Suppressor macrophage (primary cell): ENCODE measurements at regions not wholly inside any gene's neighbourhood (a gene's known extent, or its start where the extent isn't known, plus 50 kb on each side); places are given as distances from the start of the nearest gene placed in this dataset.
"Not testable (repeated sequence)": the region's sequence is repeated elsewhere in the genome, so short reads cannot be mapped to it uniquely, and the experiment has no call there.

Experiments
- DNase-seq, 4 experiments: peaks; one replicate each; pipeline ENCODE4 v3.0.0-alpha.2; 2020 to 2022

DNA sequence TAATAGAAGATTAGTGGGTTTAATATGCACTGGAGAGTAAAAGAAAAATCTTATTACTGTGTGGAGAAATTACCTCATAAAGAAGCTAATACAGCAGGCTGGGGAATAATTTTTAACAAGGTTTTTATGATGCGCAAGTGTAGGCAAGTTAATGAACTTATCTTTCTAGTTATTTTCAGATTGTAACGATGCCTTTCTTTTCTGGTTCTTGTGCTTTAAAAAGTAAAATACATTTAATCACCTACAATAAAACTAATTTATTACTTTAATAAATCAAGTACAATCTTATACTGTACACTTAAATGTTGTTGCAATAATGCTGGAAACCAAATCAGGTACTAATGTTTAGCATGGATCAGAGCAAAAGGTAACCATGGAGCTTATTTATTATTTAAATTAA, 266.6 kb downstream of the ZIC1 start:
- no peak for DNase-seq

DNA sequence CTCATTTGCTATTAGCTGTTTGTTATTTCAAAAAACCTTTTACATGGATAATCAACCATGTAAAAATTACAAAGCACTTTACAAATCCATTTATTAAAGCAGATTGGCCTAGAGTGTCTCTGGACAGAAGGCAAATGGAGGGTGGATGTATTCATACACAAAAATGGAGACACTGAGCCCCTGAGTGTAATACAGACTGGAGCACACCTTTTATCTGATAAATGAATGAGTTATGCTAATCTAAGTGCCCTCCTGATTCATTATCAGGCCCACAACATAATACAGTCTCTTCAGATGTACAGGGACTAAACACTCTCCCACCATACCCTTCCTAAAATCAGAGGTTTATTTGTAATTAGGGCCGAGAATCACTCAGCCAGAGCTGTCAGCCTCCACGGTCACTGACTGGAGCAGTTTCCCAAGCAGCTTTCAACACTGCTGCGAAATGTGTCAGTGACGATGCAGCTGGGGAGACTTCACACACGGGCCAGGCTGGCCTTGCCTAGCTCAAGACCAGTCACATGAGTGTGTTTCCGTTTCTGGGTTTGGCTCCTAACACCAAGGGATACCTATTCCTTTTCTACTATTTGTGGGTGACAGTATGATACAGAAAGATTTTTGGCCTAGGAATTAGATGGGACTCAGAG, 271.8 kb downstream of the ZIC1 start:
- DNase-seq: no peak

DNA sequence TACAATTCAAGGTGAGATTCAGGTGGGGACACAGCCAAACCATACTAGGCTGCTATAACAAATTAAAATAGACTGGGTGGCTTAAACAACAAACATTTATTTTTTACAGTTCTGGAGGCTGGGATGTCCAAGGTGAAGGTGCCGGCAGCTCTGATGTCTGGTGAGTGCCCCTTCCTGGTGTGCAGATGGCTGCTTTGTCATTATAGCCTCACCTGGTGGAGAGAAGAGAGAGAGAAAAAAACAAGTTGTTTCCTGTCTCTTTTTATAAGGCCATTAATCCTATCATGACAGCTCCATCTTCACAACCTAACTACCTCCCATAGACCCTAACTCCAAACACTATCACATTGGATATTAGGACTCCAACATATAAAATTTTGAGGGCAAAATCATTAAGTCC, 279.7 kb downstream of the ZIC1 start:
- DNase-seq: no peak

GRCh38 chr3:147699175-147699838, 290.1 kb downstream of the ZIC1 start:
- peak; percentile 9 to 80 (median 18) for DNase-seq

DNA sequence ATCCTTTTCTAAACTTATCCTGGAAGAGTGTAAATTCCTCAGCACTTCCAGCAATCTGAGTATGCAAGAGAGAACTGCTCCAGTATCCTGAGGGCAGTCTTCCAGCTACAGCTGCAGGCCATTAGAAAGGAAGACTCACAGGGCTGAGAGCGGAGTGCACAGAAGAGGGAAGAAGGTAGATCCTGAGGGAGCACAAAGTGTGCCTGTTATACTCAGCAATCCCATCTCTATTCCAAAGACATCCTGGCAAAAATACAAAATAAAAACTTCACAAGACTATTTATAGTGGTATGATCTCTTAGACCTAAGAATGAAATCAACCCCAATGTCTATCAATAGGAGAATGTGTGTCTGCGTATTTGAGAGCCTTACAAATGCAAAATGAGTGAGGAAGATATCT, 292.0 kb downstream of the ZIC1 start:
- no peak for DNase-seq

DNA sequence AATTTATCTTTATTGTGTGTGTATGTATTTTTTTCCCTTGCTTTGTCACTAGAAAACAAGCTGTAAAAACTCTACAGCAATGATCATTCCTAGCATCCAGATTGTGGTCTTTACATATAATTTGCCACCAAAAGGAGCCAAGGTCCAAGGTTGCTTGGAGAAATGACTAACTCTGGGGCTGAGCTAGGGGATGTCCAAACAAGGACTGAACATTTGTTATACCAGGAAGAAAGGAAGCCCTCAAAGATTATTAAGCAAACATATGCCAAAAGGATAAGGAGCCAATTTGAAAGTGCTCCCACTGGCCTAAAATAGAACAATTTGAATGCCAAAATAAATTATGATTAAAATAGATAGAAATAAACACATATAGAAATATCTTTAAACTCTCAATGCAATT, 293.3 kb downstream of the ZIC1 start:
- no peak for DNase-seq

GRCh38 chr3:147705651-147706051, 296.5 kb downstream of the ZIC1 start:
- peak in 3 of 4 experiments; percentile 27 to 46 (median 35) for DNase-seq

GRCh38 chr3:147710753-147711152, 301.6 kb downstream of the ZIC1 start:
- DNase-seq: not testable (repeated sequence)

DNA sequence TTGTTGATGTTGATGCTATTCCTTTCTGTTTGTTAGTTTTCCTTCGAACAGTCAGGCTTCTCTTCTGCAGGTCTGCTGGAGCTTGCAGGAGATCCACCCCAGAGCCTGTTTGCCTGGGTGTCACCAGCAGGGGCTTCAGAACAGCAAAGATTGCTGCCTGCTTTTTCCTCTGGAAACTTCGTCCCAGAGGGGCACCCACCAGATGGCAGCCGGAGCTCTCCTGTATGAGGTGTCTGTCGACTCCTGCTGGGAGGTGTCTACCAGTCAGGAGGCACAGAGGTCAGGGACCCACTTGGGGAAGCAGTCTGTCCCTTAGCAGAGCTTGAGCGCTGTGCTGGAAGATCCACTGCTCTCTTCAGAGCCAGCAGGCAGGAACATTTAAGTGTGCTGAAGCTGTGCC, 303.2 kb downstream of the ZIC1 start:
- DNase-seq: no peak

GRCh38 chr3:147712758-147713157, 303.6 kb downstream of the ZIC1 start:
- not testable (repeated sequence) for DNase-seq

DNA sequence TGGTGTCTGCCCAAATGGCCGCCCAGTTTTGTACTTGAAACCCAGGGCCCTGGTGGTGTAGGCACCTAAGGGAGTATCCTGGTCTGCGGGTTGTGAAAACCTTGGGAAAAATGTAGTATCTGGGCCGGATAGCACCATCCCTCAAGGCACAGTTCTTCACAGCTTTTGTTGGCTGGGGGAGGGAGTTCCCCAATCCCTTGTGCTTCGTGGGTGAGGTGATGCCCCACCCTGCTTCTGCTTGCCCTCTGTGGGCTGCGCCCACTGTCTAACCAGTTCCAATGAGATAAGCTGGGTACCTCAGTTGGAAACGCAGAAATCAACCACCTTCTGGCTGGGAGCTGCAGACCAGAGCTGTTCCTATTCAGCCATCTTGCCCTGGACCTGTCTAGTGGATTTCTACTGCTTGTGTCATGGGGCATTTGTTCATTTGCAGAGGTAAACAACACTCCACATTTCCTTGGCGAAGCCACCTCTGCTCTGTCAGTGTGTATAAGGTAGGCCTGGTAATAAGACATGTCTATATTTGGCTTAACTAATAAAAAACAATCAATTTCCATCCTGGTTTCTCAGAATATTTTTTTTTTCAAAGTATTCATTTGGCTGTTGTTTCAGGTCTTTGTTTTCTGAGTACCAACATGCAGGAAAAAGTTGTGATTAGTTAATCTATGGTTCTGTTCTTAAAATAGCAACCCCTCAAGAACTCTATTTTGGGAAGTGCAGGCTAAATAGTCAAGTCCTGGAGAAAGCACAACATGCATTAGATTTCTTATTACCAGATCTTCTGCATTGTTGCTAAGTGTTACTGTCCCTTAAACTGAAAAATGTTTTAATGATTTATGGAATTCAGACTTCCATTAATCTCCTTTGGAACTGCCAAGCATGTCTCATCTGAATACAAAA, 304.3 kb downstream of the ZIC1 start:
- DNase-seq: peak in 1 of 4 experiments; percentile 6

DNA sequence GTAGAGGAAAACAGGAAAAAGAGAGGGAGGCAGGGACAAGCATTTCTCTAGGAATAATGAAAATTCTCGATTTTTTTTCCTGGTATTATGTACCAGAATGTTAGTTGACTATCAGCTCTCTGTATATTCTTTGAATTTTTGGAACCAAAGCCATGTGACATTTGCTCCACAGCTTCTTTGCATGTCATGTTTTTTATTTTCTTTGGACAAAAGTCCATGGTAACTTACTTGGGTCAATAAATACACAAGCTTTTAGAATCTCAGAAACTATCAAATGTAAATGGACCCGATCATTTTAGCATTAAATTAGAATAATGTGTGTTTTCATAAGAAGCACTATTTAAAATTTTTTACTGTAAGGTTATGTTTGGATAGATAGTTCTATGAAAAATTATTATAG, 320.5 kb downstream of the ZIC1 start:
- no peak for DNase-seq

- no peak for DNase-seq
Measured at GRCh38 chr3:147730284-147730683, 321.1 kb downstream of the ZIC1 start.

DNA sequence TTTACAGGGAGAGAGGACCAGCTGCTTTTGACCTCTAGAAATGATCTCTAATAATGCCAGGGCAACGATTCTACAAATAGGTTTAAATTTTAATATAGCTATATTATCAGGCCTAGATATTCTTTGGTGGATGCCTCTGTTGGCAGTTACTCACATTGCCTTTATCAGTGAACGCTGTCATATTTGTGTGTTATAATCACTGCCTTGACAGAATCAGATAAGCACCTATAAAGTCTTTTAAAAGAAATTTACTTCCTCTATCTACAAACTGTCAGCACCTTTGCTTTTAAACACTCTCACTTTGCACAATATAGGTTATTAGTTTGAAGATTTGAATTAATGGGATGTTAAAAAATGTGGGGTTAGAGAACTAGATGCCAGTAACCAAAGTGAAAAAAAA, 324.1 kb downstream of the ZIC1 start:
- DNase-seq: no peak

DNA sequence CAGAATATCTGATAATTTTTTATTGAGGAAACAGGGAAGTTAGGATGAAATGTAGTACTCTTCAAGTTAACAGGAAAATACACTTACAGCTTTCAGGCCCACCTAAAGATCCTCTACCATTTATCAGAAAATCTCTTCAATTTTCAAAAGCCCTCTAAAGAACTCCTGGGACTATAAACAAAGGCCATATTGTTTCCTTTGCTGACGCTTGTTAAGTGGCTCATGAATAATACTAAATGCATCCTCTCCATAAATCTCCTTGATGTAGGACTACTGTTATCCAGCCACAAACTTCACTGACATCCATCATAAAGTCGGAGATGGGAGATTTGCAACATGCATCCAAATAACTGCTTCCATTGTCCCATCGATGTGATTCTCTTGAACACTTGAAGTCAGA, 326.5 kb downstream of the ZIC1 start:
- DNase-seq: no peak

GRCh38 chr3:147736226-147736625, 327.1 kb downstream of the ZIC1 start:
- peak in 2 of 4 experiments; percentile 1 to 25 for DNase-seq

GRCh38 chr3:147737376-147737775, 328.2 kb downstream of the ZIC1 start:
- no peak for DNase-seq

DNA sequence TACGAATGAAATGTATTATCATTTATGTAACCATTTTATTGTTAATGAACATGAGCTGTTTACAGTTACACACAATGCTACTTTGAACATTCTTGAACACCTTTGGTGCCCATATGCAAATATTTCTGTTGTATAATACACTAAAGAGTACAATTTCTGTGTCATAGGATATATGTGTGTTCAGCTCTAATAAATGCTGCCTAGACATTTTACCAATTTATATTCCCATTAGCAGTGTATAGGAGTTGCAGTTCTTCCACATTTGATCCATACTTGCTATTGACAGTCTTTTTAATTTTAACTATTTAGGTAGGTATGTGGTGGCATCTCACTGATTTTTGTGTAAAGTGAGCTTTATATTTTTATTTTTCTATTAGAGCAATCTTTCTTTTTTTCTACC, 331.8 kb downstream of the ZIC1 start:
- DNase-seq: no peak

DNA sequence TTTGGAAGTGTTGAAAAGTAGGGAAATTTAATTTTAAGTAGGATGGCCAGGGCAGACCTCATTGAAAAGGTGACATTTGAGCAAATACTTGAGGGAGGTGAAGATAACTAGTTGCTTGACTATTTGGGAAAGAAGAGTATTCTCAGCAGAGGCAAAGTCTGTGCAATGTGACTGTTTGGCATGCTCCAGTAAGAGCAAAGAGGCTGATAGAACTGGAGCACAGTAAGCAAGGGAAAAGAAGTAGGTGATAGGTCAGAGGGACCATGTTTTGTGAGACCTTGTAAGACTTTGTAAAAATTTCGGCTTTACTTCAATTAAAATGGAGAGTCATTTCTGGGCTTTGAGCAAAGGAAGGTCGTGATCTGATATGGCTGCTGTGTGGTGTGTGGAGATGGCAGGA, 335.8 kb downstream of the ZIC1 start:
- no peak for DNase-seq

GRCh38 chr3:147755310-147755709, 346.1 kb downstream of the ZIC1 start:
- no peak for DNase-seq

DNA sequence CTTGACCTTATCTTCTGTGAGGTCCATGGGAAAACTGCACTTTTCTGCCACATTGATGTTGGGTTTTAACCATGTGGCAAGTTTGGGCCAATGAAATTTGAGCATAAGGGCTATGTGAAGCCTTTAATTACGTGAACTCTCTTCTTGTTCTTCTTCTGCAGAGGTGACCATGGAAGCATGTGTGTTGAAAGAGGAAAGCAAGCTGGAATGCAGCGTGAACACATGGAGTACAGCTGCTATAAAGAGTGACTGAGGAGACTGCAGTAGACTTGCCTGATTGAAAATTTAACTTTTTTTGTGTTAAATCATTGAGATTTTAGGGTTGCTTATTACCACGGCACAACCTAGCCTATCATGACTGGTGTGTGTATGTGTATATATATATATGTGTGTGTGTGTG, 347.3 kb downstream of the ZIC1 start:
- DNase-seq: no peak

- DNase-seq: no peak
Measured at GRCh38 chr3:147757866-147758265, 348.7 kb downstream of the ZIC1 start.

DNA sequence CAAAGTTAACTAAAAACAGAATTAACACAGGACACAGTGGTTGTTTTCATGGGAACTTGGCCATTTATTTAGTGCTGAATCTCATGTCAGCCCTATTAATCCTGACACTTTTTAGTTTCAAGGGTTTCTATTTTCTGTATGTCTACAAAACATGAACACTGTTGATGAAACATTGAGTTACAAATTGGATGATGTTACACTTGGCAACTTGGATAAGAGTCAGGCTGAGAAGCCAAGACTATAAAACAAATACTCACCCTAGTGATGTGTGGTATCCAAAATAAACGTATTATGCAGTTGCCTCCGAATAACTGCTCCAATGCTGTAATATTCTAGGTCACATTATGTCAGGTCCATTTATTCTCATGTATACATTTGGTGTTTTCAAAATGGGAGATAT, 349.6 kb downstream of the ZIC1 start:
- no peak for DNase-seq

- DNase-seq: no peak
Measured at GRCh38 chr3:147760085-147760484, 350.9 kb downstream of the ZIC1 start.
